Neutrophil (primary cell): ENCODE measurements at regions not wholly inside any gene's neighbourhood (a gene's known extent, or its start where the extent isn't known, plus 50 kb on each side); places are given as distances from the start of the nearest gene placed in this dataset.

ENCODE experiments used
- H3K27ac ChIP-seq: fragments of 200-600 bp; sonication (generic); 2 replicates; pipeline ENCODE4 v1.5.1; 2016; ENCODE audit warnings: mild to moderate bottlenecking, moderate library complexity
- H3K27me3 ChIP-seq: fragments of 200-600 bp; sonication (generic); 2 replicates; pipeline ENCODE4 v1.6.0; 2016; ENCODE audit warnings: mild to moderate bottlenecking
- H3K36me3 ChIP-seq: fragments of 200-600 bp; sonication (generic); 2 replicates; pipeline ENCODE4 v1.5.1; 2017
- H3K4me1 ChIP-seq, 2 experiments: fragments of 200-600 bp in 1 of 2; sonication (generic) in 1 of 2; 1 replicate in 1 of 2; 2 replicates in 1 of 2; pipeline versions ENCODE4 v1.5.1 to v1.6.1; 2013 to 2016; ENCODE audit warnings: low read depth in 1 of 2, low read length in 1 of 2, mild to moderate bottlenecking in 1 of 2, moderate library complexity in 1 of 2; ENCODE audit not compliant: control insufficient read depth in 1 of 2, insufficient read depth in 1 of 2
- H3K4me3 ChIP-seq, 2 experiments: fragments of 200-600 bp in 1 of 2; sonication (generic) in 1 of 2; 1 replicate in 1 of 2; 2 replicates in 1 of 2; pipeline ENCODE4 v1.5.1; 2013 to 2016; ENCODE audit warnings: low read depth in 1 of 2, low read length in 1 of 2, mild to moderate bottlenecking in 1 of 2, moderate library complexity in 1 of 2
- H3K9me3 ChIP-seq: fragments of 200-600 bp; sonication (generic); 2 replicates; pipeline ENCODE4 v1.5.1; 2016
- TF ChIP-seq, protein P1 (sequence below): fragments of 200-600 bp; sonication (generic); IDR thresholded peaks from 2 replicates; pipeline ENCODE4 v1.5.1; 2016; ENCODE audit warnings: antibody characterized with exemption

DNA sequence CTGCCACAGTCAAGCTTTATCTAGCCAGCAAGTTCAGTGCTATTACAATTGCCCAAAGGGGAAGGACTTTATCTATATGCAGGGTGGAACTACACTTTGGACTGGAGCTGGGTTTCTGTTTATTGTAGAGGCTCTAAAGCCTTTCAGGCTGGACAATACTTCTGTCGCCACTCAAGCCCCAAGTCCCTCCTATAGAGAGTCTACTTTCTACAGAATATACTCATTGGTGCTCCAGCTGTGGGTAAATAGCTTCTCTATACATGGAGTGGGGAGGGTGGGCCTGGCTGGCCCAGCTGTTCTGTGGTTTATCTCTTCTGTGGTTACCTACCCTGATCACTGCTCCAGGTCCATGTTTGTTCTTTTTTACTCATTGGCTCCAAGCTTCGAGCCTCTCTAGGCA is 151.8 kb upstream of the MYLIP start:
- H3K9me3 ChIP-seq: no peaks in the 10 kb centered on the region
- no peak overlapping the region for H3K4me3 ChIP-seq
- TF ChIP-seq, protein P1, sequence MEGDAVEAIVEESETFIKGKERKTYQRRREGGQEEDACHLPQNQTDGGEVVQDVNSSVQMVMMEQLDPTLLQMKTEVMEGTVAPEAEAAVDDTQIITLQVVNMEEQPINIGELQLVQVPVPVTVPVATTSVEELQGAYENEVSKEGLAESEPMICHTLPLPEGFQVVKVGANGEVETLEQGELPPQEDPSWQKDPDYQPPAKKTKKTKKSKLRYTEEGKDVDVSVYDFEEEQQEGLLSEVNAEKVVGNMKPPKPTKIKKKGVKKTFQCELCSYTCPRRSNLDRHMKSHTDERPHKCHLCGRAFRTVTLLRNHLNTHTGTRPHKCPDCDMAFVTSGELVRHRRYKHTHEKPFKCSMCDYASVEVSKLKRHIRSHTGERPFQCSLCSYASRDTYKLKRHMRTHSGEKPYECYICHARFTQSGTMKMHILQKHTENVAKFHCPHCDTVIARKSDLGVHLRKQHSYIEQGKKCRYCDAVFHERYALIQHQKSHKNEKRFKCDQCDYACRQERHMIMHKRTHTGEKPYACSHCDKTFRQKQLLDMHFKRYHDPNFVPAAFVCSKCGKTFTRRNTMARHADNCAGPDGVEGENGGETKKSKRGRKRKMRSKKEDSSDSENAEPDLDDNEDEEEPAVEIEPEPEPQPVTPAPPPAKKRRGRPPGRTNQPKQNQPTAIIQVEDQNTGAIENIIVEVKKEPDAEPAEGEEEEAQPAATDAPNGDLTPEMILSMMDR: no peak
- H3K27me3 ChIP-seq: no peaks in the 10 kb centered on the region
- H3K4me1 ChIP-seq: no peaks in the 10 kb centered on the region
- no peak overlapping the region for H3K27ac ChIP-seq
- H3K36me3 ChIP-seq: no peaks in the 10 kb centered on the region

DNA sequence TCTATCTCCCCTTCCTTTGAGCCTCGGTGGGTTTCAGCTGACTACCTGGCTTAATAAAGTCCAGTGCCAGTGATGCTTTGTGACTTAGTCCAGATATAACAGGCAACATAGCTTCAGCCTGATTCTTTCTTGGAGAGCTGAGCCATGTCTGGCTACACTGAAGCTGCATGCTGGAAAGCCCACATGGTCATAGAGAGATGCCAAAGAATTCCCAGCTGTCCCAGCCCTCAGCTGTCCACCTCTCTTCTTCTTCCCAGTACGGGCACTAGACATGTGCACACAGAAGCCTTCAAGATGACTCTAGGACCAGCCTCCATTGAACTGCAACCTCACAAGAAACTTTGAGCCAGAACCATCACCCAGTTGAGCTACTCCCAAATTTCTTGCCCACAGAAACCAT is 154.1 kb upstream of the MYLIP start:
- no peaks in the 10 kb centered on the region for H3K9me3 ChIP-seq
- TF ChIP-seq, protein P1: no peak
- no peaks in the 10 kb centered on the region for H3K27me3 ChIP-seq
- no peak overlapping the region for H3K4me3 ChIP-seq
- H3K4me1 ChIP-seq: no peaks in the 10 kb centered on the region
- H3K36me3 ChIP-seq: no peaks in the 10 kb centered on the region
- no peak overlapping the region for H3K27ac ChIP-seq

DNA sequence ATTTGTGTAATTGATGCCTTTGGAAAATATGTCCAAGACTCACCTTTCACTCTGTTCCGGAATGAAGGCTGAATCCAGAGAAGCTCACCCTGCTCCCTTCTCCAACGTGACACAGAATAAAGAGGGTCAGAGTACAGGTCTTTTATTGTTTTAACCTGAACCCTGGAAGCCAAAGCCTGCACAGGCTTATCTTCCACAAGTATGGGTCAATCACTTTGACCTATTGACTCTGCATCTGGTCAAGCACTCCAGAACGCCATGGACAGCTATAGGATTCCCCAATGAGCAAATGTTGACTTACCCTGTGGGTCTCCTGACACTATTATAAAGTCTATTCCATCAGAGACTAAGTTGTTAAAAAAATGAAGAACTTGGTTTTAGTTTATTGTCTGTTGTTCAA is 158.4 kb upstream of the MYLIP start:
- no peaks in the 10 kb centered on the region for H3K4me1 ChIP-seq
- no peaks in the 10 kb centered on the region for H3K27me3 ChIP-seq
- no peaks in the 10 kb centered on the region for H3K9me3 ChIP-seq
- H3K36me3 ChIP-seq: no peaks in the 10 kb centered on the region
- TF ChIP-seq, protein P1: no peak
- no peak overlapping the region for H3K27ac ChIP-seq
- no peak overlapping the region for H3K4me3 ChIP-seq

- Histone ChIP-seq H3K9me3 (no peaks in the 10 kb centered on the region), H3K4me1 (no peaks in the 10 kb centered on the region), H3K4me3 (no peak overlapping the region), H3K27me3 (no peaks in the 10 kb centered on the region), H3K27ac (no peak overlapping the region), H3K36me3 (no peaks in the 10 kb centered on the region)
- TF ChIP-seq, protein P1: no peak
These were observed 159.6 kb upstream of the MYLIP start for GRCh38 chr6:15969236-15969778.

- Histone ChIP-seq H3K4me3 (no peak overlapping the region), H3K36me3 (no peaks in the 10 kb centered on the region), H3K27me3 (no peaks in the 10 kb centered on the region), H3K9me3 (no peaks in the 10 kb centered on the region), H3K4me1 (no peaks in the 10 kb centered on the region), H3K27ac (no peak overlapping the region)
- TF ChIP-seq, protein P1: no peak
These were observed 160.4 kb upstream of the MYLIP start for GRCh38 chr6:15968519-15968918.
